GM23248 (cell line): ENCODE measurements at regions not wholly inside any gene's neighbourhood (a gene's known extent, or its start where the extent isn't known, plus 50 kb on each side); places are given as distances from the start of the nearest gene placed in this dataset.

Experiments
- EZH2 ChIP-seq: fragments of 200-600 bp; sonication (generic); IDR thresholded peaks from 2 replicates; pipeline ENCODE4 v1.6.1; 2018; ENCODE audit warnings: antibody characterized with exemption, mild to moderate bottlenecking; ENCODE audit not compliant: insufficient read depth, poor library complexity, severe bottlenecking
- EZH2phosphoT487 ChIP-seq: fragments of 200-600 bp; sonication (generic); IDR thresholded peaks from 2 replicates; pipeline ENCODE4 v1.6.1; 2018; ENCODE audit warnings: antibody characterized with exemption, moderate library complexity, mild to moderate bottlenecking, low read depth; ENCODE audit not compliant: insufficient read depth

DNA sequence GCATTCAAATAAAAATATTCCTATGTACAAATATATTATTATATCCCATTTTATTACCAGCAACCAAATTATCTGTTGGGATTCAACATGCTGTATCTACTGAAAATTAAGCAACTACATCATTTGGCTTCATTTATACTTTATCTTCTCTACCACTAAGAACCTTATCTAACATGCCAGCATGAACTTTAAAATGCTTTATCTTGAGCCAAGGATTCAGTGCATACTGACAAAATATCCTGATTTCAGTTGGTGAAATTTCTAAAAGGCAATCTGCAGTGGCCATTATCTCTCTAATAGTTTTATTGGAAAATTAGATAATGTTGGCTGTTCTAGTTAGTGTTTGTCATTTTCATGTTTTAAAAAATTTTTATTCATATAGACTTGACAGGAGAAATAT, 1149.9 kb downstream of the KCNT2 start:
- no peak for TF ChIP-seq EZH2
- TF ChIP-seq EZH2phosphoT487: no peak
